Astrocyte of the spinal cord (primary cell): ENCODE measurements at regions not wholly inside any gene's neighbourhood (a gene's known extent, or its start where the extent isn't known, plus 50 kb on each side); places are given as distances from the start of the nearest gene placed in this dataset.

Experiments
- DNase-seq: peaks from one replicate; pipeline ENCODE4 v3.0.0; 2011; ENCODE audit warnings: low read depth, low spot score
- H3K4me3 ChIP-seq: 2 replicates; pipeline ENCODE4 v1.5.1; 2011; ENCODE audit warnings: low read depth, mild to moderate bottlenecking, low read length, moderate library complexity
- in situ Hi-C: cut with HindIII; loops from 2 replicates; pipeline ENCODE4 v1.10.0; 2017; ENCODE audit warnings: low sequenced_read_pairs
- TF ChIP-seq, protein P1 (sequence below): IDR thresholded peaks from 2 replicates; pipeline ENCODE4 v1.5.1; 2012; ENCODE audit warnings: low read depth, mild to moderate bottlenecking, low read length, inconsistent platforms

DNA sequence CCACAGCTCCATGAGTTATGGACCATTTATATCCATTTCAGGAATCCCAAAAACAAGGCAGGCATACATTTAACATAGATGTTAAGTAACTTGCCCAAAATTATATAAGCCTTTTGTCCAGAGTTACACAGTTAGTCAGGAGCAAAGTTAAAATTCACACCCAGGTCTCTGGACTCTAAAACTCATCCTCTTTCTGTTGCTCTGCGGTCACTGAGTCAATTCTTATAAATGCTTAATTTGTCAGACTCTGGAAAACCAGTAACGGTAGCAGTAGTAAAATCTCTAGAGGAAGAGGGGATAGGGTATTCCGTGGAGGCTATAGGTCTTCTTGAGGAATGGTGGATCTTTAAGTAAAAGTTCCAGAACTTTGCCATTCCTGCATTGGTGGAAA is 223.6 kb upstream of the JUN start:
- no peak overlapping the region for H3K4me3 ChIP-seq
- DNase-seq, result no peak
- in situ Hi-C loops, result no loop called here
- TF ChIP-seq, protein P1, sequence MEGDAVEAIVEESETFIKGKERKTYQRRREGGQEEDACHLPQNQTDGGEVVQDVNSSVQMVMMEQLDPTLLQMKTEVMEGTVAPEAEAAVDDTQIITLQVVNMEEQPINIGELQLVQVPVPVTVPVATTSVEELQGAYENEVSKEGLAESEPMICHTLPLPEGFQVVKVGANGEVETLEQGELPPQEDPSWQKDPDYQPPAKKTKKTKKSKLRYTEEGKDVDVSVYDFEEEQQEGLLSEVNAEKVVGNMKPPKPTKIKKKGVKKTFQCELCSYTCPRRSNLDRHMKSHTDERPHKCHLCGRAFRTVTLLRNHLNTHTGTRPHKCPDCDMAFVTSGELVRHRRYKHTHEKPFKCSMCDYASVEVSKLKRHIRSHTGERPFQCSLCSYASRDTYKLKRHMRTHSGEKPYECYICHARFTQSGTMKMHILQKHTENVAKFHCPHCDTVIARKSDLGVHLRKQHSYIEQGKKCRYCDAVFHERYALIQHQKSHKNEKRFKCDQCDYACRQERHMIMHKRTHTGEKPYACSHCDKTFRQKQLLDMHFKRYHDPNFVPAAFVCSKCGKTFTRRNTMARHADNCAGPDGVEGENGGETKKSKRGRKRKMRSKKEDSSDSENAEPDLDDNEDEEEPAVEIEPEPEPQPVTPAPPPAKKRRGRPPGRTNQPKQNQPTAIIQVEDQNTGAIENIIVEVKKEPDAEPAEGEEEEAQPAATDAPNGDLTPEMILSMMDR, result no peak

DNA sequence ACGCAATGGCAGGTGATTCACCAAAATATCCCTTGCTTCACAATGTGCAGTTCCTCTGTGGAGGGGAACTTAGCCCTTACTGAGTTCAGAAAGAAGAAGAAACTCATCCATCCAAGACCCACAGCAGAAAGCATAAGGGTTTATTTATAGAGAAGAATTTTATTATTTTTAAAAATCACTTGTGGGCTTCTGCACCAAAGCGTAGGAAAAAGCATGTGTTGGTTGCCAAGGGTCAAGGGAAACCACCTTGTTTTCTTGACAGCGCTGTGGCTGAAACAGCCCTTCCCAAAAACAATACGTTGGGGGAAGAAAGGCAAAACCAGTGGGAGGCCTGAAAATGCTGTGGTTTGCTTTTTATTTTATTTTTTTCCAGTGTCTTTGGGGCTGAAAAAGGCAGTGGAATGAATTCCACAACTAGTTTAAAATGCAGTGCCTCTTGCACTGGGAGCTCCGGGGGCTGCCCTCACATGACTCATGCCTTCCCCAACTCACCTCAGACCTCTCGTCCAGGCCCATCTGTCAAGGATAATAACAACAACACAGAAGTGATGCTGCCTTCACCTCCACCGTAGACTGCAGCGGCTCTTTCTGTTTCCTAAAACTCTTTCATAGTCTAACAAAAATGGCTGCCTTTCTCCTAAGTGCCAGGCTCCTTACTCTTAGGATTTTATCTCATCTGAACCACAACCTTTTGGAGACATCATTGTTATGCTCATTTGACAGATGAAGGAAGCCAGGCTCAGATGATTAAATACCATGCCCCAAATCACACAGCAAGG is 224.2 kb upstream of the JUN start:
- DNase-seq, result peak; percentile 88
- in situ Hi-C loops, result no loop called here
- TF ChIP-seq, protein P1, result no peak
- no peak overlapping the region for H3K4me3 ChIP-seq

GRCh38 chr1:59008599-59009347 is 224.9 kb upstream of the JUN start:
- TF ChIP-seq, protein P1, result no peak
- H3K4me3 ChIP-seq, result no peak overlapping the region
- in situ Hi-C loops, result no loop called here
- no peak for DNase-seq

- TF ChIP-seq, protein P1, result no peak
- in situ Hi-C loops, result no loop called here
- DNase-seq, result no peak
These were observed 227.8 kb upstream of the JUN start for GRCh38 chr1:59011663-59012062.

GRCh38 chr1:59012378-59012777 is 228.5 kb upstream of the JUN start:
- no peak for DNase-seq
- TF ChIP-seq, protein P1, result no peak

More at GRCh38 chr1:59011663-59012062, 227.8 kb upstream of the JUN start:
- H3K4me3 ChIP-seq, result no peak overlapping the region

DNA sequence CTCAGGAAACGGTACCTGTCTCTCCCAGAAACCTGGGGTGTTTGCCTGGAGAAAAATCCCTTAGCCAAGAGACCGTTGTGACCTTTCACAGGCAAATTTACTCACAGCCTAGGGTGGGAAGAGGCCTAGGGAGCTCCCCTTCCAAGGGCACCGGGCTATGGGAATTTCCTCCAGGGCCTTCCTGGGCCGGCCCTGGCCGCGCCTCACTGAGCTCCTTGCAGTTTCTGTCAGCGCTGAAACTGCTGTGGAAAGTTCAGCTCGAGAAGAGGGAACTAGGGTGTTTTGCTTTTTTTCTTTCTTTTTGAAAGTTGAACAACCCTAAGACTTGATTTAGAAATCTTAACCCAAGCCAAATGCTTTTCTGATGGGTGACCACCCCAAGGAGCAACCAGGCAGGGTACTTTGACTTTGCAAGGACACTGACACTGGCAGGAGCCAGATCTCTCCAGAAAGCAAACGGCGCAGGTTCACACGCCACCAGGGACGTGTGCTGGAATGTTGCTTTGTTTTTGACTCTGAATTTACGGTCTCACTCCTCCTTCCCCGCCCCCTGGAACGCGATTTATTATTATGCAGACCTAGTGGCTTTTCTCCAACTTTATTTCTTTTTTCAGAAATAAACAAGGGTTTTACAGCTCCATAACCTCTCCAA is 229.6 kb upstream of the JUN start:
- in situ Hi-C loops, result no loop called here
- DNase-seq, result peak; percentile 26
- no peak overlapping the region for H3K4me3 ChIP-seq
- TF ChIP-seq, protein P1, result no peak

More at GRCh38 chr1:59012378-59012777, 228.5 kb upstream of the JUN start:
- H3K4me3 ChIP-seq, result no peak overlapping the region
- in situ Hi-C loops, result no loop called here
